ENCODE measurements at regions not wholly inside any gene's neighbourhood (a gene's known extent, or its start where the extent isn't known, plus 50 kb on each side); places are given as distances from the start of the nearest gene placed in this dataset.

DNA sequence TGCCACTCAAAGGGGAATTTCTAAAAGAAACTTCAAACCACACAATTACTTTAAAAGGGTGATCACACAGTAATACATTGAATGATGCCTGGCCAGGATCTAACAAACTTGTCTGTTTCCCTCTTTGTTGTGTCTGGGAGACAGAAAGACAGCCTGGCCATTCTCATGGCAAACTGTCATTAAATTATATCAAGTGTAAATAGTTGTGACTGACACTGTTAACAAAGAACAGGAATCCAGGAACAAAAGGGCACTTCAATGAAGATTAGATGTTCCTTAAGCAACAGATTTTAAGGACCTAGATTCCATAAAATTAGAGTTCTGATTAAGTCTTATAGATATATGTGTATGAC lies 383.6 kb downstream of the KCNJ2 start:
- TF ChIP-seq TCF7L2 (IDR thresholded peaks at IDR 0.05; ENCODE audit: low read depth, low read length) (no peak), SIN3A (IDR thresholded peaks at IDR 0.05; ENCODE audit: borderline replicate concordance, insufficient read depth, low read depth, low read length) (no peak), POLR2AphosphoS5 (IDR thresholded peaks at IDR 0.05; ENCODE audit: low read depth, low read length) (no peak)
- TF ChIP-seq, protein P1, sequence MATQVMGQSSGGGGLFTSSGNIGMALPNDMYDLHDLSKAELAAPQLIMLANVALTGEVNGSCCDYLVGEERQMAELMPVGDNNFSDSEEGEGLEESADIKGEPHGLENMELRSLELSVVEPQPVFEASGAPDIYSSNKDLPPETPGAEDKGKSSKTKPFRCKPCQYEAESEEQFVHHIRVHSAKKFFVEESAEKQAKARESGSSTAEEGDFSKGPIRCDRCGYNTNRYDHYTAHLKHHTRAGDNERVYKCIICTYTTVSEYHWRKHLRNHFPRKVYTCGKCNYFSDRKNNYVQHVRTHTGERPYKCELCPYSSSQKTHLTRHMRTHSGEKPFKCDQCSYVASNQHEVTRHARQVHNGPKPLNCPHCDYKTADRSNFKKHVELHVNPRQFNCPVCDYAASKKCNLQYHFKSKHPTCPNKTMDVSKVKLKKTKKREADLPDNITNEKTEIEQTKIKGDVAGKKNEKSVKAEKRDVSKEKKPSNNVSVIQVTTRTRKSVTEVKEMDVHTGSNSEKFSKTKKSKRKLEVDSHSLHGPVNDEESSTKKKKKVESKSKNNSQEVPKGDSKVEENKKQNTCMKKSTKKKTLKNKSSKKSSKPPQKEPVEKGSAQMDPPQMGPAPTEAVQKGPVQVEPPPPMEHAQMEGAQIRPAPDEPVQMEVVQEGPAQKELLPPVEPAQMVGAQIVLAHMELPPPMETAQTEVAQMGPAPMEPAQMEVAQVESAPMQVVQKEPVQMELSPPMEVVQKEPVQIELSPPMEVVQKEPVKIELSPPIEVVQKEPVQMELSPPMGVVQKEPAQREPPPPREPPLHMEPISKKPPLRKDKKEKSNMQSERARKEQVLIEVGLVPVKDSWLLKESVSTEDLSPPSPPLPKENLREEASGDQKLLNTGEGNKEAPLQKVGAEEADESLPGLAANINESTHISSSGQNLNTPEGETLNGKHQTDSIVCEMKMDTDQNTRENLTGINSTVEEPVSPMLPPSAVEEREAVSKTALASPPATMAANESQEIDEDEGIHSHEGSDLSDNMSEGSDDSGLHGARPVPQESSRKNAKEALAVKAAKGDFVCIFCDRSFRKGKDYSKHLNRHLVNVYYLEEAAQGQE (IDR thresholded peaks at IDR 0.05; ENCODE audit: insufficient read depth in 1 of 2, low read depth in 2 of 2, low read length in 1 of 2), result no peak
- TF ChIP-seq, protein P2, sequence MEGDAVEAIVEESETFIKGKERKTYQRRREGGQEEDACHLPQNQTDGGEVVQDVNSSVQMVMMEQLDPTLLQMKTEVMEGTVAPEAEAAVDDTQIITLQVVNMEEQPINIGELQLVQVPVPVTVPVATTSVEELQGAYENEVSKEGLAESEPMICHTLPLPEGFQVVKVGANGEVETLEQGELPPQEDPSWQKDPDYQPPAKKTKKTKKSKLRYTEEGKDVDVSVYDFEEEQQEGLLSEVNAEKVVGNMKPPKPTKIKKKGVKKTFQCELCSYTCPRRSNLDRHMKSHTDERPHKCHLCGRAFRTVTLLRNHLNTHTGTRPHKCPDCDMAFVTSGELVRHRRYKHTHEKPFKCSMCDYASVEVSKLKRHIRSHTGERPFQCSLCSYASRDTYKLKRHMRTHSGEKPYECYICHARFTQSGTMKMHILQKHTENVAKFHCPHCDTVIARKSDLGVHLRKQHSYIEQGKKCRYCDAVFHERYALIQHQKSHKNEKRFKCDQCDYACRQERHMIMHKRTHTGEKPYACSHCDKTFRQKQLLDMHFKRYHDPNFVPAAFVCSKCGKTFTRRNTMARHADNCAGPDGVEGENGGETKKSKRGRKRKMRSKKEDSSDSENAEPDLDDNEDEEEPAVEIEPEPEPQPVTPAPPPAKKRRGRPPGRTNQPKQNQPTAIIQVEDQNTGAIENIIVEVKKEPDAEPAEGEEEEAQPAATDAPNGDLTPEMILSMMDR (IDR thresholded peaks at IDR 0.05), result no peak
- no peaks in the 10 kb centered on the region for H3K36me3 ChIP-seq (ENCODE audit: control insufficient read depth, insufficient read depth, low read length)
- ChIA-PET CTCF (interaction anchor here (0.6 to 1.7 kb wide), 3 partner anchors 385 to 1027 kb away, joined by 3 to 4 read pairs (median 3); no protein-coding TSS in a partner anchor), POLR2A (no interaction called here)
- BruUV-seq (replicated peaks), result no TSS peak
- intact Hi-C loops (cut with micrococcal nuclease; ENCODE audit: unreplicated experiment) (loop anchor here (10.0 kb wide), 2 partner anchors 378 to 978 kb away; no protein-coding TSS in a partner anchor), in situ Hi-C loops (cut with HindIII; ENCODE audit: low pct_unique_long_range_greater_than_20kb, low sequenced_read_pairs) (no loop called here)
- ATAC-seq (no peak), DNase-seq (ENCODE audit: low read depth, low spot score) (no peak)
- H3K4me3 ChIP-seq (ENCODE audit: low read depth in 2 of 2, low read length in 2 of 2), result no peak overlapping the region
- no peaks in the 10 kb centered on the region for H3K9me3 ChIP-seq (ENCODE audit: control insufficient read depth, insufficient read depth, low read depth, low read length)
- H3K27me3 ChIP-seq (ENCODE audit: control insufficient read depth, insufficient read depth, low read length), result no peaks in the 10 kb centered on the region
- 0 out of 2 replicates have a peak, but pooled peaks cover 3% of the 10 kb centered on the region for H3K4me1 ChIP-seq (ENCODE audit: control insufficient read depth, insufficient read depth, low read length)
- H3K27ac ChIP-seq (ENCODE audit: low read length), result no peak overlapping the region

DNA sequence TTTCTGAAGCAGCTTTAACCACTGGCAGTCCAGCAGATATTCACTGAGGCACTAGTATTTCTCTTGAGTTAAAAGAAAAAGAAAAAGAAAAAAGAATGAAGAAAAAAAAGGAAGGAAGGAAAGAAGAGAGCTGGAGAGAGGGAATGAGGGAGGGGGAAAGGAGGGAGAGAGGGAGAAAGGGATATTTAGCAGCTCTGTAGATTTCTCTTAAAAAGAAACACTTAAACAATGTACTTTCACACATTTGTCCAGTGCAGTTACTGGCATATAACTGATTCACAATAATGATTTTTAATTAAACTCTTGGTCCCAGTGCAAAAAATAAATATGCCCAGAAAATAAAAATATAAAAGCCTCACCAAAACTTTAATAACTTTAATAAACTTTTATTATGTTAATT lies 386.4 kb downstream of the KCNJ2 start:
- Histone ChIP-seq H3K27me3 (ENCODE audit: control insufficient read depth, insufficient read depth, low read length) (no peaks in the 10 kb centered on the region), H3K27ac (ENCODE audit: low read length) (no peak overlapping the region), H3K9me3 (ENCODE audit: control insufficient read depth, insufficient read depth, low read depth, low read length) (no peaks in the 10 kb centered on the region), H3K4me3 (ENCODE audit: low read depth in 2 of 2, low read length in 2 of 2) (no peak overlapping the region), H3K4me1 (ENCODE audit: control insufficient read depth, insufficient read depth, low read length) (0 out of 2 replicates have a peak, but pooled peaks cover 3% of the 10 kb centered on the region), H3K36me3 (ENCODE audit: control insufficient read depth, insufficient read depth, low read length) (no peaks in the 10 kb centered on the region)
- ChIA-PET POLR2A (no interaction called here), CTCF (no interaction called here)
- no peak for ATAC-seq
- no TSS peak for BruUV-seq (replicated peaks)
- intact Hi-C loops (cut with micrococcal nuclease; ENCODE audit: unreplicated experiment), result loop anchor here (10.0 kb wide), 2 partner anchors 381 to 981 kb away; no protein-coding TSS in a partner anchor
- in situ Hi-C loops (cut with HindIII; ENCODE audit: low pct_unique_long_range_greater_than_20kb, low sequenced_read_pairs), result no loop called here
- DNase-seq (ENCODE audit: low read depth, low spot score), result no peak
- TF ChIP-seq POLR2AphosphoS5 (IDR thresholded peaks at IDR 0.05; ENCODE audit: low read depth, low read length) (no peak), TCF7L2 (IDR thresholded peaks at IDR 0.05; ENCODE audit: low read depth, low read length) (no peak), SIN3A (IDR thresholded peaks at IDR 0.05; ENCODE audit: borderline replicate concordance, insufficient read depth, low read depth, low read length) (no peak)
- TF ChIP-seq, protein P1 (IDR thresholded peaks at IDR 0.05; ENCODE audit: insufficient read depth in 1 of 2, low read depth in 2 of 2, low read length in 1 of 2), result no peak
- TF ChIP-seq, protein P2 (IDR thresholded peaks at IDR 0.05), result no peak

Measured in Panc1 (cell line).